CD4-positive, alpha-beta T cell (primary cell): ENCODE measurements at regions not wholly inside any gene's neighbourhood (a gene's known extent, or its start where the extent isn't known, plus 50 kb on each side); places are given as distances from the start of the nearest gene placed in this dataset.

Source experiments
- ATAC-seq: fragments of 200-7000 bp; cut with Tn5 transposase; one replicate; pipeline ENCODE4 v1.10.0; 2022; ENCODE audit warnings: mild to moderate bottlenecking; ENCODE audit not compliant: poor library complexity
- CTCF ChIA-PET: fragments of 350-600 bp; sonication (Branson Sonifier 250); formaldehyde crosslinking; loops from one replicate; lab custom pipeline; 2021; ENCODE audit warnings: antibody characterized with exemption, inconsistent platforms; lab: Charles Lee
- POLR2A ChIA-PET: fragments of 350-600 bp; sonication (Branson Sonifier 250); formaldehyde crosslinking; loops from one replicate; lab custom pipeline; 2021; ENCODE audit warnings: antibody characterized with exemption, inconsistent platforms; lab: Charles Lee
- DNase-seq, 14 experiments: peaks; one replicate each; pipeline ENCODE4 v3.0.0-alpha.2; 2013 to 2020; ENCODE audit warnings: mixed read lengths in 2 of 14
- H3K27ac ChIP-seq, 2 donors: one replicate each; pipeline versions ENCODE4 v1.5.1 to v1.7.0; 2013; ENCODE audit warnings: low read length in 2 of 2, low read depth in 1 of 2, mild to moderate bottlenecking in 1 of 2
- H3K27me3 ChIP-seq, 2 experiments: 1 replicate in 1 of 2; 2 replicates in 1 of 2; pipeline versions ENCODE4 v1.6.1 to v1.7.0; 2013; ENCODE audit warnings: low read length in 2 of 2, control low read depth in 1 of 2, mild to moderate bottlenecking in 1 of 2, moderate library complexity in 1 of 2; ENCODE audit not compliant: insufficient read depth in 2 of 2, control insufficient read depth in 1 of 2
- H3K36me3 ChIP-seq: one replicate; pipeline ENCODE4 v1.6.1; 2013; ENCODE audit warnings: low read length, control low read depth; ENCODE audit not compliant: insufficient read depth
- H3K4me1 ChIP-seq: one replicate; pipeline ENCODE4 v1.6.1; 2013; ENCODE audit warnings: low read length, control low read depth; ENCODE audit not compliant: insufficient read depth
- H3K4me3 ChIP-seq: one replicate; pipeline ENCODE4 v1.5.1; 2013; ENCODE audit warnings: mild to moderate bottlenecking, low read length, moderate library complexity
- H3K9me3 ChIP-seq, 2 experiments: 1 replicate in 1 of 2; 2 replicates in 1 of 2; pipeline versions ENCODE4 v1.6.1 to v1.7.0; 2013; ENCODE audit warnings: low read length in 2 of 2, mild to moderate bottlenecking in 2 of 2, control low read depth in 1 of 2, moderate library complexity in 1 of 2; ENCODE audit not compliant: control insufficient read depth in 1 of 2, insufficient read depth in 1 of 2
- H3K27ac Mint-ChIP-seq: one replicate; pipeline ENCODE4 v1.8.0; 2020; ENCODE audit warnings: mixed read lengths
- H3K27me3 Mint-ChIP-seq: one replicate; pipeline ENCODE4 v1.8.0; 2021; ENCODE audit warnings: mixed read lengths
- H3K36me3 Mint-ChIP-seq: one replicate; pipeline ENCODE4 v1.8.0; 2021; ENCODE audit warnings: low read depth, mixed read lengths
- H3K4me1 Mint-ChIP-seq: one replicate; pipeline ENCODE4 v1.8.0; 2021; ENCODE audit warnings: low read depth, mixed read lengths
- H3K4me3 Mint-ChIP-seq: one replicate; pipeline ENCODE4 v1.8.0; 2020; ENCODE audit warnings: mild to moderate bottlenecking, mixed read lengths
- H3K9me3 Mint-ChIP-seq: one replicate; pipeline ENCODE4 v1.8.0; 2020; ENCODE audit warnings: mixed read lengths
- CTCF ChIP-seq: fragments of 200-600 bp; IDR thresholded peaks from one replicate; pipeline ENCODE4 v1.8.0; 2022; ENCODE audit warnings: antibody characterized with exemption, mild to moderate bottlenecking
- intact Hi-C, 2 experiments: fragments of 100-400 bp; cut with DNase I in 1 of 2; cut with micrococcal nuclease in 1 of 2; formaldehyde crosslinking; loops; one replicate each; pipeline versions ENCODE4 v1.15.1 to v1.9.0; 2023 to 2025; cut with DNase I, micrococcal nuclease

GRCh38 chr15:98025237-98025636, 64.7 kb downstream of the ARRDC4 start:
- no peaks in the 10 kb centered on the region for H3K36me3 Mint-ChIP-seq
- no peak for ATAC-seq
- no peaks in the 10 kb centered on the region for H3K4me1 ChIP-seq
- no peaks in the 10 kb centered on the region for H3K27me3 Mint-ChIP-seq
- H3K27ac Mint-ChIP-seq, result no peak overlapping the region
- H3K4me1 Mint-ChIP-seq, result no peaks in the 10 kb centered on the region
- no peak overlapping the region for H3K27ac ChIP-seq
- DNase-seq, result no peak
- peaks cover 0 to 4% of the 10 kb centered on the region in 2 experiments for H3K9me3 ChIP-seq
- H3K27me3 ChIP-seq, result no peaks in the 10 kb centered on the region
- H3K4me3 ChIP-seq, result no peak overlapping the region
- no peak for TF ChIP-seq CTCF
- no peak overlapping the region for H3K4me3 Mint-ChIP-seq
- ChIA-PET CTCF (no interaction called here), POLR2A (no interaction called here)
- H3K9me3 Mint-ChIP-seq, result no peaks in the 10 kb centered on the region
- no peaks in the 10 kb centered on the region for H3K36me3 ChIP-seq
- intact Hi-C loops, result no loop called here

GRCh38 chr15:98034731-98035130, 74.2 kb downstream of the ARRDC4 start:
- Histone ChIP-seq H3K9me3 (no peaks in the 10 kb centered on the region), H3K4me3 (no peak overlapping the region), H3K27me3 (no peaks in the 10 kb centered on the region), H3K27ac (no peak overlapping the region), H3K4me1 (no peaks in the 10 kb centered on the region), H3K36me3 (no peaks in the 10 kb centered on the region)
- intact Hi-C loops, result no loop called here
- Mint-ChIP-seq H3K27ac (no peak overlapping the region), H3K36me3 (no peaks in the 10 kb centered on the region), H3K27me3 (no peaks in the 10 kb centered on the region), H3K9me3 (no peaks in the 10 kb centered on the region), H3K4me1 (no peaks in the 10 kb centered on the region), H3K4me3 (no peak overlapping the region)
- DNase-seq (no peak), ATAC-seq (no peak)
- CTCF ChIA-PET, result no interaction called here
- no peak for TF ChIP-seq CTCF
- POLR2A ChIA-PET, result no interaction called here

GRCh38 chr15:98035134-98035533, 74.6 kb downstream of the ARRDC4 start:
- ATAC-seq (no peak), DNase-seq (no peak)
- H3K4me3 Mint-ChIP-seq, result no peak overlapping the region
- no peak overlapping the region for H3K4me3 ChIP-seq
- H3K27me3 ChIP-seq, result no peaks in the 10 kb centered on the region
- ChIA-PET CTCF (no interaction called here), POLR2A (no interaction called here)
- no peak for TF ChIP-seq CTCF
- no peak overlapping the region for H3K27ac Mint-ChIP-seq
- no peaks in the 10 kb centered on the region for H3K9me3 ChIP-seq
- intact Hi-C loops, result no loop called here
- no peaks in the 10 kb centered on the region for H3K9me3 Mint-ChIP-seq
- H3K4me1 Mint-ChIP-seq, result no peaks in the 10 kb centered on the region
- no peaks in the 10 kb centered on the region for H3K36me3 ChIP-seq
- no peaks in the 10 kb centered on the region for H3K27me3 Mint-ChIP-seq
- H3K27ac ChIP-seq, result no peak overlapping the region
- no peaks in the 10 kb centered on the region for H3K4me1 ChIP-seq
- H3K36me3 Mint-ChIP-seq, result no peaks in the 10 kb centered on the region
